ENCODE measurements at regions not wholly inside any gene's neighbourhood (a gene's known extent, or its start where the extent isn't known, plus 50 kb on each side); places are given as distances from the start of the nearest gene placed in this dataset.

DNA sequence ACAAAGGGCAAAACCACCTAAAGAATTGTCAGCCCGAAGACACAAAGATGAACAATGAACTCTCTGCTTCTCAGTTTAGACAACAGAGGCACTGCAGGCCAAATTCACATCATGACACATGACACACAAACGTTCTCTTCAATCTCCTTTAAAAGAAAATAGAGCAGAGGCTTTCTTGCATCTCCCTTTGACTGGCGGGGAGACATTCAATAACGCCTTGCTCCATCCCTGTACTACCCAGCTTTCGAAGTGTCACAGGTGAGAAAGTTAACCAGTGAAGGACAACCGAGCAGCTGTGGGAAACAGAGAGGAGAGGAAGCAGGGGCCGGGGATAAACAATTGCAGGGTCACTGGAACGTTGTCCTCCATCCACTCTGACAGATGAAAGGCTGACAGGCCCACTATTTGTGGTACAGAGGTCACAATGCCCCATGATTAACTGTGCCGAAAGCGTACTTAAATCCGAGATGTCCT is 130.8 kb downstream of the PHLDA1 start:
- Mint-ChIP-seq H3K4me3 (no peak overlapping the region), H3K36me3 (no peaks in the 10 kb centered on the region), H3K4me1 (no peaks in the 10 kb centered on the region), H3K9me3 (no peaks in the 10 kb centered on the region), H3K27me3 (peaks cover 18 to 26% of the 10 kb centered on the region in 2 donors), H3K27ac (no peak overlapping the region)
- DNase-seq (no peak), ATAC-seq (replicated peaks) (no peak)

DNA sequence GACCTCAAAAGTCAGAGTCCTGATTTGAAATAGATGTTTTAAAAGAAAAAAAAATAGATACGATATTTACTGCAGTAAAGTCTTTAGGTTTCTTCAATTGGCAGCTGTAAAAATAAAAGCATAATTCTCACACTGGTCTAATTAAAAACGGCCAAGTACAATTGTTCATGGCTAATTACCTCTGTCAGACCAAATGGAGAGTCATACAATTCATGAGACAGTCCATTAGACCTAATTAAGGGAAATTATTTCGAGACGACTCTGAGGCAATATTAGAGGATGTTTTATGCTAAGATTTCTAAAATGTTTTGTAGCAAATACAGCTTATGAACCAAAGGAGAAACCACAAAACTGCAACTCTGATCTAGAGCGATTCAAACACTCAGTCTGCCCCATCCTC is 131.3 kb downstream of the PHLDA1 start:
- Mint-ChIP-seq H3K27me3 (peaks cover 23 to 31% of the 10 kb centered on the region in 2 donors), H3K36me3 (no peaks in the 10 kb centered on the region), H3K4me3 (no peak overlapping the region), H3K4me1 (no peaks in the 10 kb centered on the region), H3K27ac (no peak overlapping the region), H3K9me3 (no peaks in the 10 kb centered on the region)
- ATAC-seq (replicated peaks) (no peak), DNase-seq (no peak)

DNA sequence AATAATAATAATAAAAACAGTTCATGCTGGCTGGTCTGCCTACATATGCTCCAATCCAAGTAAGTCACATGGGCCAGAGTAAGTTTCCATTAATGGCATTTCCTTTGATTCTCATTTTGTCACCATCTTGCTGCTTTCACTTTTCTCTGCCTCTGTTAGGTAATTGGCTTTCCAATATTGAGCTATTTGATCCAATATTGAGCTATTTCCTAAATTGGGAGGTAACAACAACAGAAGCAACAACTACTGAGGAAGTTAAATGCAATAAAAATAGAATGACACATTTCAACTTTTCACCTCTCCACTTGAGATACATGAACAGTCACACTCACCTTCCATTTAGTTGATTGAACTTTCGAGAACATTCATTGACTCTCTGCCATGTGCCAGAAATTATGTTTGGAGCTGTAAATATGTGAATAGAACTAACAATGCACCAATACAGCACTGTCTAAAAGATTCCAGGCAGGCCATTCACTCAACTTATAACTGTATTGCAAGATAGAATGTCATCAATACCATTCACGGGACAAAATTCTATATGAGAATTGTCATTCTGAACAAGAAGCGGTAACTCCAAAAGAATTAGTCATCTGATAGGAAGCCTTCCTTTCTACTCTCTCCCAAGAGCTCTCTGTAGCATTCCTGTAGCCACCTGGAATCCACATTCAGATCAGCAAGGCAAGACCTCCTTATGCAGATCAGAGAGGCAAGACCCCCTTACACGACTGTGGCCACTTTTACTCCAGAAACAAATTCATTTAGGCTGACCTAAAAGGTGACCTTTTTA is 136.4 kb downstream of the PHLDA1 start:
- no peaks in the 10 kb centered on the region for H3K36me3 Mint-ChIP-seq
- H3K27me3 Mint-ChIP-seq = peaks cover 41 to 52% of the 10 kb centered on the region in 2 donors

DNA sequence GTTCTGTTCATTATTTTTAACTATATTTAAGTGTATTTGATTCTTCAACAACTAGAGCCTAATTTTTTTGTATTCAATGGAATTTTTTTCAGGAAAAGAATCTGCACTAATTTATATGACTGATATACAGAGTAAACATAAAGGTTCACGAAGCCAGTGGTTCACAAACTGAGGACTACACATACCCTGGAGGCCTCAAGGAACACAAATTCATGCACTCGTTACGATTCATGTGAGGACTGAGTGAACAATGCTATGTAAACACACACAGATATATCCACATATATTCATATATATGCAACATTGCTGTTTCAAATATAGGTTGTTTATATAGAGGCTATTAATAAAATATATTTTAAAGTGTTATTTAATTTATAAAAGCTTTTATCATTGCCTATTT is 137.8 kb downstream of the PHLDA1 start:
- H3K27me3 Mint-ChIP-seq = peaks cover 41 to 48% of the 10 kb centered on the region in 2 donors
- no peak overlapping the region for H3K4me3 Mint-ChIP-seq
- H3K36me3 Mint-ChIP-seq = no peaks in the 10 kb centered on the region
- H3K4me1 Mint-ChIP-seq = no peaks in the 10 kb centered on the region
- no peak overlapping the region for H3K27ac Mint-ChIP-seq
- ATAC-seq (replicated peaks) (no peak), DNase-seq (no peak)
- no peaks in the 10 kb centered on the region for H3K9me3 Mint-ChIP-seq

More for the DNA sequence above, 136.4 kb downstream of the PHLDA1 start:
- no peak for ATAC-seq (replicated peaks)
- Mint-ChIP-seq H3K27ac (no peak overlapping the region), H3K4me3 (no peak overlapping the region), H3K4me1 (no peaks in the 10 kb centered on the region), H3K9me3 (no peaks in the 10 kb centered on the region)
- no peak for DNase-seq

DNA sequence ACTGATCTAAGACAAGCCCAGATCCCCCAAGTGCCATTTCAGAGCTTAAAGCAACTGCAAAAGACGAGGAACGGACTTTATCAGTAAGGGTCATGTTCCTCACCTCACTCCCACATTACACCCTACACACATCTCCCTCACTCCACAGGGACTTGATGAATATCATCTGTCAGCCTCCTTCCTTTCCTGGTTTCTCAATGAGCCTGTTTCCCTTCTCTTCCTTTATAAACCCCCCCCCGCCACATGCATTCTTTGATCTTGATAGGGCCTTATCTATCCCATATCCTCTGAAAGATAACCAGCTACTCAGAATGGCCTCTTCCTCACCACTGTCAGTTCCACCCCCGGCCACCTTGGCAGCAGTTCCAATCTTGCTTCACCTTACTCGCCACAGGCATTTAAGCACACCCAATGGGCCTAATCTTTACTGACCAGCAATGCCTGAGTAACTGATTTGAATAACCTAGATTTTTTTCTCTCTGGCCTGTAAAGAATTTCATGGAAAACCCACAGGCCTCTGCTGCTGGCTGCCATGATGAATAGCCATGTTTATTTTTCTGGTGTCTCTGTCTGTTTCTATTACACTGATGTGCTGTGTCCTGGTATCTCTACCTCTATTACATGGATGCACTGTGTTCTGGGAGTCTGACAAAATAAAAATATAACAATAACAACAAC is 138.7 kb downstream of the PHLDA1 start:
- no peak overlapping the region for H3K4me3 Mint-ChIP-seq
- peaks cover 42 to 47% of the 10 kb centered on the region in 2 donors for H3K27me3 Mint-ChIP-seq
- H3K27ac Mint-ChIP-seq = no peak overlapping the region
- DNase-seq = no peak
- H3K36me3 Mint-ChIP-seq = no peaks in the 10 kb centered on the region
- no peaks in the 10 kb centered on the region for H3K4me1 Mint-ChIP-seq
- no peak for ATAC-seq (replicated peaks)
- no peaks in the 10 kb centered on the region for H3K9me3 Mint-ChIP-seq

DNA sequence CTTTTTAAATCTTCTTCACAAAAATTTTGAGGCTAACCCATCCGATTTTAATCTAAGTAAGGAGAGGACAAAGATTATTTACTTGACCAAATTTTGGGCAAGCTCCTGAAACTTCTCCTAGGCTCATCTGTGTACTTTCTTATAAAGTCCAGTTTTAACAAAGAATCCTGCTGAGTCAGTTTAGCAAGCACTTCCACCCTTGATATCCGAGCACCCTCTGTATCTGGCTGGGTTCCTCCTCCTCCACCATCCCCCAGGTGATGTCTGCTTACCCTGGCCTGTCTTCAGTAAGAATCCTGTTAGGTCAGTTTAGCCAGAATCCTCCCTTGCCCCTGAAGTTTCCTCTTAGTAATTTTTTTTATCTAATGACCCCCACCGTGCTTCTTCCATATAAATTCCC is 140.5 kb downstream of the PHLDA1 start:
- H3K27ac Mint-ChIP-seq = no peak overlapping the region
- H3K27me3 Mint-ChIP-seq = peaks cover 35 to 44% of the 10 kb centered on the region in 2 donors
- DNase-seq (no peak), ATAC-seq (replicated peaks) (no peak)
- H3K4me1 Mint-ChIP-seq = no peaks in the 10 kb centered on the region
- no peaks in the 10 kb centered on the region for H3K9me3 Mint-ChIP-seq
- no peak overlapping the region for H3K4me3 Mint-ChIP-seq
- no peaks in the 10 kb centered on the region for H3K36me3 Mint-ChIP-seq

DNA sequence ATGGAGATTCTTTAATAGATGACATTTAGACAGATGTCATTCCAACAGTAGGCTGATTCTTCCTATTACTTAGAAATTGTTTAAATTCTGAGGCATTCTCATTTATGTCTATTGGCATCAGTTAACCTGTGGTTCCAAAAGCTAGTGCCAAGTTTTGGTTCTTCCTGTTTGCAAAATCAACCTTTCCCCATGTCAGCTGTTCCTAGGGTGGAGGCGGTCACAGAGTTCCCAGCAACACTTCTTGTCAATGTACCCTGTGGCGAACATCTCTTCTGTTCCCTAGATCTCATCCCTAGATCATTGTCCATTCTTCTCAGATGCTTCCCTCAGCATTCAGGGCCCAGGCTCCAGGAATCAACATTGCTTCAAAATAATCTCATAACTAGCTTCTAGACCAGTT is 140.9 kb downstream of the PHLDA1 start:
- H3K36me3 Mint-ChIP-seq = no peaks in the 10 kb centered on the region
- DNase-seq = no peak
- no peak for ATAC-seq (replicated peaks)
- H3K27ac Mint-ChIP-seq = no peak overlapping the region
- H3K4me1 Mint-ChIP-seq = no peaks in the 10 kb centered on the region
- H3K9me3 Mint-ChIP-seq = no peaks in the 10 kb centered on the region
- H3K4me3 Mint-ChIP-seq = no peak overlapping the region
- peaks cover 33 to 41% of the 10 kb centered on the region in 2 donors for H3K27me3 Mint-ChIP-seq

DNA sequence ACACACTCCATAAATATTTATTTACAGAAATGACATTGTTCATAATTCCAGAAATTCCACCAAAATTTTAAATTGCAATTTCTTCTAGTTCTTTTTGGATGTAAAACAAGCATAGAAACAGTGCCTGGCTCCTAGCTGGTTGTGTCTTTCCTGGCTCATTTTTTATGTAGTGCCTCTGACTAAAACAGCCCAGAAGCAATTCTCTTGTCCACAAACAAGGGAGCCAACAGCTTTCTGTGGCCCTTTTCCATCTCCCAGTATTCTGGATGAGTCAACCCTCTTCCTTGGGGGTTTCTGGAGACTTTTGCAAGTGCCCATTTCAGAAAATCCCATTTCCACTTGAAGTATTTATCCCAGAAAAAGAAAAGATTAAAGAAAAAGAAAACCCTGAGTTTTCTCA is 141.4 kb downstream of the PHLDA1 start:
- Mint-ChIP-seq H3K27me3 (peaks cover 30 to 38% of the 10 kb centered on the region in 2 donors), H3K36me3 (no peaks in the 10 kb centered on the region), H3K4me3 (no peak overlapping the region), H3K9me3 (no peaks in the 10 kb centered on the region), H3K27ac (no peak overlapping the region), H3K4me1 (no peaks in the 10 kb centered on the region)
- DNase-seq (no peak), ATAC-seq (replicated peaks) (no peak)

DNA sequence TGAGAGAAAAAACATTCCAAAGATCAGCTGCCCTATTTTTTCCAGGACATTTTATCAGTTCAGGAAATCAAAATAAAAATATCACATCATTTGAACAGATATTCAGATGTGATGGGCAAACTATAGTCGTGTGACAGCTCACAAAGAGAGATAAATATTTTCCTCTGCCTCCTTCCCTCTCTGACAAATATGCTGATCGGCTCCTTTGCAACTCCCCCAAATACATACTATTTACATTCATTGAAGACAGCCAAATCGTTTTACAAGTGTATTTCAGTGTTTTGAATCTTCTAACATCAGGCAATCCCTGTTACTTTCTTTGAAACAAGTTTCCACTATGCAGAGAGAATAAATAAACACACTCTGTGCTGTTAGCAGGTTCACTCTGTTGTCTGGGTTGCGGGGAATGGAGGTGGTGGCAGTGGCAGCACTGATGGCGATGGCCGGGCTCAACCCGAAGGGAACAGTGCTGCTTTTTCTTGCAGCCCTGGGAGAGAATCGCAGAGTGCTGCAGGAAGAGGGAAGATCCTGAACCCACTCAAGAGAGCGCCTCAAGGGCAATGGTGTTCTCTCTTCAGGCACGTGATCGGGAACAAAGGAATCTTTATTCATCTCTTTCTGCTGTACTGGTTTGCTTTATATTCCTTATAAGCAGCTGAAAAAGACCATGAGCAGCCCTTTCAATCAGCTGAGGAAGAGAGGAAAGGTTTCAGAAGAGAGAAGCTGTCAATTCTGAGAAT is 142.5 kb downstream of the PHLDA1 start:
- no peaks in the 10 kb centered on the region for H3K9me3 Mint-ChIP-seq
- H3K4me1 Mint-ChIP-seq = no peaks in the 10 kb centered on the region
- no peak overlapping the region for H3K4me3 Mint-ChIP-seq
- H3K27ac Mint-ChIP-seq = no peak overlapping the region
- H3K27me3 Mint-ChIP-seq = peaks cover 30 to 42% of the 10 kb centered on the region in 2 donors
- ATAC-seq (replicated peaks) = no peak
- no peak for DNase-seq
- no peaks in the 10 kb centered on the region for H3K36me3 Mint-ChIP-seq

DNA sequence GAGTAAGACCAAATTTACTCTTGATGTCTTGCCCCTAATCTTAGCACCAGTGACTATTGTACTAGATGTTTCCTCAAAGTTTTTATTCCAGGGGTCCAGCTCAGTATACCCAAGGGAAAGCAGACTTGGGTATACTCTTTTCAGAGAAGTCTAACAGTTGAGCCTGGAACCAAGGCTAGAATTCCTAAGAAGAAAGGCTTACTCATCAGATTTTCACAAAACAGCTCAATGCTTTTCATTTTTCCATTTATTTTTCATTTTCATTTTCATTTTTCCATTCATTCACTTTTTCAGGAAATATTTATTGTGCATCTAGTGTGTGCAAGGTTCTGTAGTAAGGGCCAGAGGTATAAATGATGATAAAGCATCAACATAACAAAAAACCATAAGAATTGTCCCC is 143.2 kb downstream of the PHLDA1 start:
- Mint-ChIP-seq H3K36me3 (no peaks in the 10 kb centered on the region), H3K4me3 (no peak overlapping the region), H3K9me3 (no peaks in the 10 kb centered on the region), H3K27ac (no peak overlapping the region), H3K27me3 (peaks cover 34 to 49% of the 10 kb centered on the region in 2 donors), H3K4me1 (no peaks in the 10 kb centered on the region)
- ATAC-seq (replicated peaks) = no peak
- DNase-seq = no peak

DNA sequence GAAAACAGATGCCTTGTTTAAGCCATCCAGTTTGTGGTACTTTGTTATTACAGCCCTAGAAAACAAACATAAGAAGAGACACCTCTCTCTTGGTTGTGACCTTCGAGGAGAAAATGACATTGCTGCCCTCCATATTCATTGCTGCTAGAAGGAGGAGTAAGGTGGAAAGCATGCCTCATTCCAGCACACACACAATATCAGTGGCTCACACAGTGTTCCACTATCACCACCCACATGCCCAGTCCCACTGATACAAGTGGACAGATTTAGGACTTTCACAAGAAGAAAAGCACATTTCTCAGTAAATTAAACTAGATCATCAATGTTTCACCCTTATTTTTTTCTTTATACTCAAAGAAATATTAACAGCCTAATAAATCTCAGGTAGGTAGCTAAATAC is 143.6 kb downstream of the PHLDA1 start:
- no peak for DNase-seq
- Mint-ChIP-seq H3K9me3 (no peaks in the 10 kb centered on the region), H3K4me1 (no peaks in the 10 kb centered on the region), H3K27ac (no peak overlapping the region), H3K36me3 (no peaks in the 10 kb centered on the region), H3K4me3 (no peak overlapping the region), H3K27me3 (peaks cover 37 to 49% of the 10 kb centered on the region in 2 donors)
- ATAC-seq (replicated peaks) = no peak

DNA sequence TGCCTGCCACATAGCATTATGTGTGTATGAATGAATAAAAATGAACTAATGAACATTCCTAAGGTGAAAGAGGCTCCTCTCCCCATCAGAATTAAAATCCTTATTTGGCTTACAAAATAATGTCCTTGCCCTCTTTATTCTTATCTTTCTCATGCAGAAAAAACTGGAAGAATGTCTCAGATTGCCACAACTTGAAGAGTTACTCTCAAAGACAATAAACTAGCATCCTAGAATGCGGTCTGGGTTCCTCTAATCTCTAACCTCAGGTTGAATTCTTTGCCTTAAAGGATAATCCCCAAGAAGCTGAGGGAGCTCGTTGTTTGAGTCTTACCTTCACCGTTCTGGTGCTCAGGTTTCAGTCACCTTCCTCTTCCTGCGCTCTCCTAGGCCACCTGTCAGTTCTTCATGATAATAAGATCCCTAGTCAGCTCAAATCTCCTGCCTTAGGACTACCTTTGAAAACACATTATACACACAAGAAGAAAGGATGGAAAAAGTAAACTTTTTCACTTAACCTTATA is 147.1 kb downstream of the PHLDA1 start:
- ATAC-seq (replicated peaks) (no peak), DNase-seq (no peak)
- Mint-ChIP-seq H3K36me3 (no peaks in the 10 kb centered on the region), H3K4me3 (no peak overlapping the region), H3K4me1 (no peaks in the 10 kb centered on the region), H3K27ac (no peak overlapping the region), H3K27me3 (peaks cover 16 to 34% of the 10 kb centered on the region in 2 donors), H3K9me3 (no peaks in the 10 kb centered on the region)

DNA sequence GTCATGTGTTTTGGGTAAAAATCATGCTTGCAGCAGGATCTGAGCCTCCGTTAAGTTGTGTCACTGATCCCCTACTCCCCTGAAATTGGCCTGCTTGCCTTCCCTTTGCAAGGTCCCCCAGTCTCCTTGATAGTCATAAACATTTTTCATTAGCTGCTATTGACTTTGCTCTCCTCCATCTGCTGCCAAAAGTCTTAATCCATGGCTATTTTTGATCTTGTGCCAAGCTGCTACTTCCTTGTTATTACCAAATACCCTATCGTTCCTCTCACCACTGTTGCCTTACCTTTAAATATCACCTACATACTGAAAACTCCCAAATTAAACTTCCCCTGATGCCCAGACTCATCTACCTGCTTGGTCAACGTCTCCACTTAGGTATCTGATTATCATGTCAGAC is 148.3 kb downstream of the PHLDA1 start:
- DNase-seq (no peak), ATAC-seq (replicated peaks) (no peak)
- no peaks in the 10 kb centered on the region for H3K4me1 Mint-ChIP-seq
- H3K4me3 Mint-ChIP-seq = no peak overlapping the region
- H3K36me3 Mint-ChIP-seq = no peaks in the 10 kb centered on the region
- peaks cover 12 to 26% of the 10 kb centered on the region in 2 donors for H3K27me3 Mint-ChIP-seq
- no peak overlapping the region for H3K27ac Mint-ChIP-seq
- no peaks in the 10 kb centered on the region for H3K9me3 Mint-ChIP-seq

DNA sequence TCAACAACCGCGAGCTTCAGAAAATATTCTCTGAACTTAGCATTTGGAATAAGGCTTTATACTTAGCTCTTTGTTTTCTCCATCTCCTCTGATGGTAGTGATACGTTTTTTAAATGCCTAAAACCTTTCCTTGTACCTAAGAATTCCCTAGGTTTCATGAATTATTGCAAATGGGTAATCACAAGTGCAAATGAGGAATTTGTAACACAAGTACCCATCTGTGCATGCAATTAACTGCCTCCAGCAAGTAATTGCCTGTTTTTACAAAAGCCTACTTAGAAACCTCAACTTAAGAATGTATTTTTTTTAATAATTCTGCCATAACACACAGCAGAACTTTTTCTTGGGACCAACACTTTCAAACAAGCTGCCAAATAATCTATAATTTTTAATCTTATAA is 149.2 kb downstream of the PHLDA1 start:
- Mint-ChIP-seq H3K27ac (no peak overlapping the region), H3K36me3 (no peaks in the 10 kb centered on the region), H3K9me3 (no peaks in the 10 kb centered on the region), H3K4me1 (no peaks in the 10 kb centered on the region), H3K27me3 (peaks cover 14 to 26% of the 10 kb centered on the region in 2 donors), H3K4me3 (no peak overlapping the region)
- no peak for DNase-seq
- ATAC-seq (replicated peaks) = no peak

Data from stimulated activated naive B cell treated with anti-CD40 and anti-IgM and Interleukin-4, amounts not matched to agents 10 μg/mL and 1 μg/mL and 100 μg/mL, for 72 hours (primary cell).